GM12874 (cell line): ENCODE measurements at regions not wholly inside any gene's neighbourhood (a gene's known extent, or its start where the extent isn't known, plus 50 kb on each side); places are given as distances from the start of the nearest gene placed in this dataset.

ENCODE experiments used
- CTCF ChIP-seq: IDR thresholded peaks from 2 replicates; pipeline ENCODE4 v1.5.1; 2011; ENCODE audit warnings: low read depth, mild to moderate bottlenecking, control low read depth, low read length, moderate library complexity; ENCODE audit not compliant: insufficient read depth

- no peak for TF ChIP-seq CTCF
These were observed 414.2 kb downstream of the SH3GL2 start for GRCh38 chr9:17993024-17993423.

GRCh38 chr9:17994695-17995425, 416.0 kb downstream of the SH3GL2 start:
- TF ChIP-seq CTCF: no peak

- no peak for TF ChIP-seq CTCF
These were observed 417.9 kb downstream of the SH3GL2 start for GRCh38 chr9:17996728-17997127.

- no peak for TF ChIP-seq CTCF
These were observed 424.0 kb downstream of the SH3GL2 start for GRCh38 chr9:18002718-18003438.

- TF ChIP-seq CTCF: no peak
These were observed 427.7 kb downstream of the SH3GL2 start for GRCh38 chr9:18006591-18006990.

GRCh38 chr9:18007621-18008020, 428.8 kb downstream of the SH3GL2 start:
- no peak for TF ChIP-seq CTCF

GRCh38 chr9:18009902-18010301, 431.0 kb downstream of the SH3GL2 start:
- no peak for TF ChIP-seq CTCF
